ENCODE measurements at regions not wholly inside any gene's neighbourhood (a gene's known extent, or its start where the extent isn't known, plus 50 kb on each side); places are given as distances from the start of the nearest gene placed in this dataset.

DNA sequence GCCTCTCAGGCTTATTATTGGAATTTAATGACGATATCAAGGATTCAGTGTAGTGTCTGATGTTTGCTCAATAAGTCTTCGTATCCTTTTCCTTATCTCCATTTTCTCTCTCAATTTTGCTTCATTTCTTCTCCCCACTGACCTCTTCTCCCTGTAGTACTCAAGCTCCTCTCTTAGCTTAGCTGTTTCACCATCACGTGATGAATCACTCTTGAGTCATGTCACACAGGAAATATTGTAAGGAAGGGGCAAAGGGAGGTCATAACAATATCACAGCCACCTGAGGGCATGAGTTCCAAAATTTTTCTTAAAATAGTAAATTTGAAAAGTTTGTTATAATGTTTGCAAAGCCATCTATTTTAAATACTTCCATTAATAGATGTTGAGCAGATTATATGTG is 392.2 kb upstream of the MARCKS start:
- DNase-seq (ENCODE audit: low spot score): no peak

DNA sequence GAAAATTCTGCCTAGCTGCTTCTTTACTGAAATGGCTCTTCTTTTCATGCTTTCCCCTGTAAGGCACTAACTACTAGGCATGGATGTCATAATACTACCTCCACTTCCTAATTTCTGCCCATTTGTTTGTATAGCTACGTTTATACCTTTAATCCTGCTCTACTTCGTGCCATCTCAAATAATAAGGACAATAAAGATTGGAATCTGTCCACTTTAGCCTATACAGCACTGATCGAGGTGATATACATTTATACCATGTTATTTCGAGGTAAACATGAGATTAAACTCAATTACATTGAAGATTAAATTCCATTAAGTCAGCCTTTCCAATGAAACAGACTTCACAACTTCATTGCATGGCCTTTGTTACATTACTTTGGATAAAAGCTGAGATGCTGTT is 390.6 kb upstream of the MARCKS start:
- DNase-seq (ENCODE audit: low spot score): no peak

DNA sequence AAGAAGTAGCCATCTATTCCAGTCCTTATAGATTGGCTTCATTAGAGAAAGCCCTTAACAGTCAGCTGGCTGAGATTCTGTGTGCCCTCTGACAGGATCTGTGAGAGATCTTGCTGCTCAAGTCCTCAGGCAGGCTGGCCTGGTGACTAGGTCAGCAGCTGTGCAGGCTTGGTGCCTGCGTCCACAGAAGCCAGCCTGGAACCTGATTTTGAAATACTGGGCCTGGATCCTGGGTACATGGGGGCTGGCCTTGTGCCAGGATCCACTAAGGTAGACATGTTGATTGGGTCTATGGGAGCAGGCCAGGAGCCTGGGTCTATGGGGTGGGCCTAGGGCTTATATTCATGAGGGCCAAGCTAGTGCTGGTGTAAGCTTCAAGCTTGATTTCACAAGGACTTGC is 381.8 kb upstream of the MARCKS start:
- DNase-seq (ENCODE audit: low spot score): no peak

DNA sequence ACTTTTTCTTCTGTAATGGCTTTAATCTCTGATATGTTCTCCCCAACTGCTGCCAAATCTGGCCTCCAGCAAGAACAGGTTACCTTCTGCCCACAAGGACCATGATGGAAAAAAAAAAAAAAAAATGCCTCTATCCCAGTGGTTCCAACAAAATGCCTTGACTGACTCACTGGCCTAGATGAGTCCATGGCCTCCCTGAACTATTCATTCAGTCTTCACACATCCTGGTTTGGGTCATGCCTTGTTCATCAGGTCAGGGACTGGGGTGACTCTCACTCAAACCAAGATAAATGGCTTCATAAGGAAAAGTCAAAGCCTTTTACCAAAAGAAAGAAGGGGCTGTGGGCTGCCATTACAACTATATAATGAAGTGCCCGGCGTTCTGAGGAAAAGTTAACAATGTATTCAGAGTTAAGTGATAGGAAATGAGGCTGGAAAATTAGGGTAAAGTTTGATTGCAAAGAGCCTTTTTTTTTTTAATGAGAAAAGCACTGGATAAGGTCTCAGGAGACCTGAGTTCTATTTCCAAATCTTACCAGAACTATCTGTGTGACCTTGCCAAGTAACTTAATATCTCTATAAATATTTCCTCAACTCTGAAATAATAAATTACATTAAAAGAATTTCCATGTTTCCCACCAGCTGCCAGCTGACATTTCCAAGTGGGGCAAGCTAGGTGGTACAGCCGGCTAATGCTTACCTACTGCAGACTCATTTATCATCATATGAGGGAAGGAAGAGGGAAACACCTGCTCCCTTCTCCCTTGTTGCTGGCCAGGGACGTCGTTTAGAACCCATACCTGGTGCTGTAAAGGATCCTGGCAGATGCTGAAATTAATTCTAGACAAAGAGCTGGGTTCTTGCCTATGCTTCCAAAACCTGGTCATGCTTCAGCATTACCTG is 380.0 kb upstream of the MARCKS start:
- no peak for DNase-seq (ENCODE audit: low spot score)

DNA sequence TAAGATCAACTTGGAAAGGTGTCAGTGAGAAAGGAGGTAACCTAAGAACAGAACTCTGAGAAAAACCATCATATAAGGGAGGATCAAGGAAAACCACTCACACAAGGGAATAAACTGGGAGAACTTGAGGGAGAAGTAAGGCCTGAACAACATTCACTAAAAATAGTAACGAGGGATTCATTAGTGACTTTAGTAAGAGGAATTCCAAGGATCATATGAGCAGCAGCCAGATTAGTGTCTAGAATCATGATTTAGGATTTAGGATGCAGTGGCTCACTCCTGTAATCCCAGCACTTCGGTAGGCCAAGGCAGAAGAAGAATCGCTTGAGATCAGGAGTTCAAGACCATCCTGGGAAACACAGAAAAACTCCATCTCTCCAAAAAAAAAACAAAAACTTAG is 376.5 kb upstream of the MARCKS start:
- DNase-seq (ENCODE audit: low spot score): no peak

DNA sequence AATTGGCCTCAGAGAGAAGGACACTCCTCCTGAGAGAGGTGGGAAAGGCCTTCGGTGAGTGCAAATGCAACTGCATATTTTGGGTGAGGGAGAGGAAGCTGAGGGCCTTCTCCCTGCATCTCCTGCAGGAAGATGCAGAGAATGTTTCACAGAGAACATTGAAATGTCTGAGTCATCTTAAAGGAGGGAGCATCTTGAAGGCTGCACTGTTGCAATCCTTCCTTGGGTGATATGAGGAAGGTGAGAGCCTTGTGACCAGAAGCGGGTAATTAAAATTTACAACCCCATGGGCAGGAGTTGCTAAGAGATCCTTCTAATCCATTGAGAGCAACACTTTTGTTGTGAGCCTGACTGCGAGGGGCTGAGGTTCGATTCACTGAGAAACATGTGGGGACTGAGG is 375.7 kb upstream of the MARCKS start:
- DNase-seq (ENCODE audit: low spot score): no peak

DNA sequence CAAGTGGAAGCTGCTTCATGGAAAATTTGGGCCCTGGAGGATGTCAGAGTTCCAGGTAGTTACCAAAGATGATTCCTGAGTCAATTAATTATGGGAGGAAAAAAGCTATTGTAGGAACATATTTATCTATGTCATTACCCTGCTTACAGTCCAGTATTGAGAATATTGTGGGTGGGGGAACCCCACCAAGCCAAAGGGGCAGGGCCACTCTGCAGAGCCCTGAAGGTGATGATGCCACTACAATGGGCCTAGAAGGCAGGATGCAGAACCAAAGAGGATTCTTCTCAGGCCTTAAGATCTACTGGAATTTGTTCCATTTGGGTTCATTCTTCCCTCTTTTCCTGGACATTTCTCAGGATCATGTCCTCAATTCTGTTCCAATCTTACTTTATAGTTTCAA is 375.2 kb upstream of the MARCKS start:
- no peak for DNase-seq (ENCODE audit: low spot score)

DNA sequence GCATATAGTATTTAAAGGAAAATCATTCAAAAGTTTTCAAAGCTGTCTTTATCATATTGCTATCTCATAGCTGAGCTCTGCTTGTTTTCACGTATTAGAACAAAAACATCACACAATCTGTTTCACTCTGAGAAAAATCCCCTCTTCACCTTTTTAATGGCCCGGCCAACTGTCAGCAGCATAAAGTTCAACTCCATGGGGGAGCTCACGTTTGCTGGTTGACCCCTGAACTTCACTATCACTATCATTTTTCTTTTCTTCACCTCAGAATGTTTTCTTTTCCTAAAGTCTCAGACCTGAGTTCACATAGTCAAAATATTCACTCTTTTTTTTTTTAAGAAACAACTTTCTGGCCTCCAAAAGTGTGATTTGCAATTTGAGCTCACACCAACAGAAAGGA is 374.4 kb upstream of the MARCKS start:
- DNase-seq (ENCODE audit: low spot score): no peak

DNA sequence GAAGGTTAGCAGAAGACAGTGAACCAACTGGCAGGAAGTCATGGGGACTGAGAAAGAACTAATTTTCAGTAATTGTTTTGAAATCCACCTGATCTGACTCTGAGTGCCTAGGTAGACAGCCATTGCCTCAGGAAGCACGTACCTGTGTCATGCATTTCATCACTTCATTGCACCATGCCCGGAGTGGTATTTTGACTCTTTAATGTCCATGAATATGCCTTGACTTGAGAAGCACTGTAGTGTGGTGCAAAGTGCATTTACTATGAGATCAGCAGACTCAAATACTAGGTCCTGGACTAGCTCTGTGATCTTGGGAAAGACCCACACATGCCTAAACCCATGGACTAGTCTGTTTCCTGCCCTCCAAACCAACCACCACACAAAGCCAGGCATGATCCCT is 370.9 kb upstream of the MARCKS start:
- DNase-seq (ENCODE audit: low spot score): no peak

DNA sequence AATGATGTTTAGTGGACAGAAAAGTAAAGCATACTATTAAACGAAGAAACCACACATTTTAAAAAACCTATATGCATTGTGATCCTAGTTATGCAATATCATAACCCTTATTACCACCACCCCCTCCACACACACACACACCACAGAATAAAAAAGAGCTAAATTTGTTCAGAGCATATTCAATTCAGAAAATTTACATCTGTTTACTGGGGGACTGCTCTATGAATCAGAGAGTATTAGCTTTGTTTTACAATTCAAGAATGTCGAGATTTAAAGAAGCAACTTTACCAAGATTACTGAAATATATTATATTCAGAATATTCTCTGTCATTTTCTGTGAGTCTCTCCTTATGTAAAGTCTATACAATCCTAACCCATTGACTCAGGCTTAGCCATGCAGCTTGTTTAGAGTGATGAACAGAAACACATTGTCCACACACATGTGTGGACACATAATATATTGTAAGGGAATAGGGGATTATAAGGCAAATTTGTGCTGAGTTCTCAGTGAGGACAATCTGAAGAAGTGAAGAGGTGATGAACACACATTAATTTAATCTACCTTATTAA is 369.6 kb upstream of the MARCKS start:
- no peak for DNase-seq (ENCODE audit: low spot score)

DNA sequence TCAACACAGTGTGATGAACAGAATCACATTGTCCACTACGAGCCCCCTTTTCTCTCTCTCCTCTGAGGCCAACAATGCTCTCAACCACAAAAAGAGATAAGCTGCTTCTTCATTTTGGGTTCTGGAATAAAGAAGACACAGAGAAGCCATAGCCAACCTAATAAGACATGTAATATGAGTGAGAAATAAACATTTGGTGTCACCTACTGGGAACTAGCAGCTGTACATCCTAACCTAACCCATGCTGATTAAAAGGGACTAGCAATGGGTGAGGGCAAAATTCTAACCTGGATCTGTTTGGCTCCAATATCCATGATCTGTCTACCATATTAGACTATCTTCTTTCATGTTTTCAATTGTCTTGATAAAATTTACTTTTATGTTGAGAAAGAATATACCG is 369.1 kb upstream of the MARCKS start:
- DNase-seq (ENCODE audit: low spot score): no peak

DNA sequence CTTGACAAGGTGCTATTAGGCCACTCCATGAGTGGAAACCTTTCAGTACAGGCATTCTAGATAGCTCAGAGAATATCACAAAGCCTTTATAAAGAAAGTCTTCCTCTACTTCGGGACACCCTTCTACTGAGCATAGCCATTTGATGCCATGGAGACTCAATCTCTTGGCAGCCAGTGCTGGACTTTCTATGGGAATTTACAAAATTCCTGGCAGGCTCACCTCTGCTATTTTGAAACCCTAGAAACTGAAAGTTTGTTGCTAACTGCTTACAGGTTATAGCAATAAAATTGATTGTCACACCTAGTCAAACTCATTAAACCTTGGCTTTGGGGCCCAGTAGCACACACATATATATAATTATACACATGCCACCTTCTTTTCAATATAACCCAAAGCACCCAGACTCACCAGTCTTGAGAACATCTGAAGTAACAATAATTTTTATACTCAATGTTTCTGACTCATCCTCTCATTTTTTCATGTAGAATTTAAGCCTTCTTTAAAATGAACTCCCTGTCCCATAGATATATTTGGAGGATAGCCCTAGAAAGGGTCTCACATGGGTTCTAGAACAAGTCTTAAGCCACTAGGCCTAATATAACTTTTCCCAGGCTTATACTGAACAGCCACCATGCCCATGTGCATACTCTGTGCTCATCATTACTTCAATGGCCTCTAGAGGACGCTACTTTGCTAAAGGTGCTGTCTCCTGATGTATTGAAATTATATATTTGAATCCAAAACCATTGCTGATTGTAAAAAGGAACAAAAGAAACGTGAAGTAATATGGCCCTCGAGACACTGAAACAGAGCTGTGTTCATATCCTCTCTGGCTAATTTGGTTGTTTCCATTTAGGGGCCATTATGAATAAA is 368.1 kb upstream of the MARCKS start:
- no peak for DNase-seq (ENCODE audit: low spot score)

DNA sequence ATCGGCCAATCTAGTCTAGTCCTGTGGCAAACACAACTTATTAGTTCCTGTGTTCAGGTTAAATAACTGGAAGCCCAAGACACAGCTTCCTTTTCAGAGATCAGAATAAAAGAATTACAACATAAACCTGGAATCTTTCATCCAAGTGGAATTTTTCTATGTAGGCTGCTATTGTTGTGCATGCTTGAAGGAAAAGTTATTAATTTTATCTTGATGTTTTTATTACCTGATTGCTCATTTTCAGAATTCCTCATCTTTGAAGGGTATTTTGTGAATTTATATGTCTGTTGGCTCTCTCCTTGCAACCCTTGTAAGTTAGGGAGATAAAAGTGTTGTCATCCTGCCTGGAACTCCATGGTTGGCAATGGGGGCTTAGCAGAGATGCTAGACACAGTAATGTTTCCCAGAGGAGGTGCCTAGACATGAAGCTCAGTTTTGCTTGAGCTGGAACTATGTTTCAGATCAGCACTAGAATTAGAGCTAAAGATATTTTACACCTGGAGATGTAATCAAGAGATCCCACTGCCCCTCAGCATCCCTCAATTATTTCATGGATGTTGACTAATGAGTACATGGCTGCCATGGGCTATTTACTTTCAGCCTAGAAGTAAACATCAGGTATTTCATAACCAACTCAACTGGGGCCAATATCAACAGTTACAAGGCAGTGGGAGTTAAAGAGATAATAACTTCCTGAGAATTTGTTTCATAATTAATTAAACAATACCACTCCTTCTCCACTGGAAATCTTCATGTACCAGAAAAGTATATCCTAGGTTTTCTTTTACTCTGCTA is 367.0 kb upstream of the MARCKS start:
- DNase-seq (ENCODE audit: low spot score): no peak

DNA sequence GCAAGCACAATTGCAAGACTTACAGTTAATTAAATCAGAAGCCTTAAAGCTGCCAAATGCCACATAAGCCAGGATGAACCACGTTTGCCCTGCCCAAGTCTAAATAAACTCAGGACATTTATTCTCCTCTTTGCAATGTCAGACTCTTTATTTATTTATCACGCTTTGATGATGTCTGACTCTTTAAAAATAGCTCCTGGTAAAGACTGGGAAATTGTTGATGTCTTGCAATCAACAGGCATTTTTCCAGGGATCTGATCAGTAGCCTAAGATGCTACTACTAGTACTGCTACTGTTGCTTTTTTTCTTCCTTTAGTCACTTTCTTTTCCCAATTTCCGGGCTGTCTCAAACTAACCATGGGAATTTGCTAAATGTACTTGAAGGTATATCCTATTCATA is 365.8 kb upstream of the MARCKS start:
- no peak for DNase-seq (ENCODE audit: low spot score)

DNA sequence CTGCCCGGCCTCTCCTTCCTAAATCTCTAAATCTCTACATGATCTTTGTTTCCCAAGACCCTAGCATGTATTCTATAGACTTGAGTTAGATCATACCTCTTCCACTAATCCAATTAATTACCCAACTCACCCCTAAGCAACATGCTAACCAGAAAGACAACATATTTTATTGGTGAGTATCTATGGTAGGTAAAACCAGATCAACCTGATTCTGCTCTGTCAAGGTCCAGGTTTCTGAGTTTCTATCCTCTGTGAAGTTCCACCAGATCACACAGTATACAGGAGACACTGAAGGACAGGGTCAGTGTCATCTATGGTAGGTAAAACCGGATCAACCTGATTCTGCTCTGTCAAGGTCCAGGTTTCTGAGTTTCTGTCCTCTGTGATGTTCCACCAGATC is 363.2 kb upstream of the MARCKS start:
- no peak for DNase-seq (ENCODE audit: low spot score)

DNA sequence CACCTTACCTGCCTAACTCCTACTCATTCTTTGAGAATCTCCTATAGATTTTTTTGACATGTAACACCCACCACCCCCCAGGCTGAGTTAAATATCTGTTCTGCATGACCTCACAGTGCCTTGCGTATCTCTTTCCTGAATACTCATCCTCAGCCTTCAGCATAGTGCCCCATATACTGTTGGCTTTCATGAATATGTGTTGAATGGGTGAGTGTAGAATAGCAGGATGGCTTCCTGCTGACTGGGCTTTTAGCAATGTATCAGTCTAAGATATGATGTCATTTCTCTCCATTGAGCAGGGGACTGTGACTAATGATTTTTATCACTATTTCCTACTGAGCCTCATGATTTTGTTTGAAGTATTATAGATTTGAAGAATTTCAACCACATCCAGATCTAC is 361.6 kb upstream of the MARCKS start:
- DNase-seq (ENCODE audit: low spot score): no peak

DNA sequence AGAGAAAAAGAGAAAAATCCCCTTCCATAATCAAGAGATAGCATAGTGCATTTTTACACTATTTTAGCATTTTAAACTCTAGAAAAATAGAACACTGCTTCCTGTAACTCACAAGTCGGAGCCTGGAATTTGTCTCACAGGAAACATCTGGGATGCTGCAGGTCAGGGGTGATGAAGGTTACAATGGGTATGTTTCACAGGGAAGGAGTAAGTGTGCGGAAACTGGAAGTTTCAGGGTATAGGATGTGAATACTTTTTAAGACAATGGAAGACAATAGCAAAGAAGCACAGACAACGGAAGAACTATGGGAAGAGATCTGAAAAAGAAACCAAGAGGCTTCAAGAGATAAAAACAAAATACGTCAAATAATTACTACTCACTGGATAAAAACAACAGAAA is 361.0 kb upstream of the MARCKS start:
- DNase-seq (ENCODE audit: low spot score): no peak

DNA sequence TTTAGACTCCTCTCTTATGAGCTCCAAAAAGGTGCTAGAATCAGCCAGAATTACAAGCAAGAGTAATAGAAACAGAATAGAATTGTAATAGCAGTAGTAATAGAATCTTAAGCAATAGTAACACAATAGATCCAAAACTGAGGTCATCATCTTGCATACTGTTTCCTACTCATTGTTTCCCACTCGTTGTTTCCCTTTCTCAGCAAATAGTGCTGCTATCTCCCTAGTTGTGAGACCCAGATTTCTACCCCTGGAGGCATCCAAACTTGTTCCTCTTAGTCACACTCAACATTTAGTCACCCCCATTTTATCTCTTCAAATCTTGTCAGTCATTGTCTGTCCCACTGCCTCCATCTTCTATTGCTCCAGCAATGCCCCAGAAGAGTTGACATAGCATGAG is 356.9 kb upstream of the MARCKS start:
- DNase-seq (ENCODE audit: low spot score): no peak

DNA sequence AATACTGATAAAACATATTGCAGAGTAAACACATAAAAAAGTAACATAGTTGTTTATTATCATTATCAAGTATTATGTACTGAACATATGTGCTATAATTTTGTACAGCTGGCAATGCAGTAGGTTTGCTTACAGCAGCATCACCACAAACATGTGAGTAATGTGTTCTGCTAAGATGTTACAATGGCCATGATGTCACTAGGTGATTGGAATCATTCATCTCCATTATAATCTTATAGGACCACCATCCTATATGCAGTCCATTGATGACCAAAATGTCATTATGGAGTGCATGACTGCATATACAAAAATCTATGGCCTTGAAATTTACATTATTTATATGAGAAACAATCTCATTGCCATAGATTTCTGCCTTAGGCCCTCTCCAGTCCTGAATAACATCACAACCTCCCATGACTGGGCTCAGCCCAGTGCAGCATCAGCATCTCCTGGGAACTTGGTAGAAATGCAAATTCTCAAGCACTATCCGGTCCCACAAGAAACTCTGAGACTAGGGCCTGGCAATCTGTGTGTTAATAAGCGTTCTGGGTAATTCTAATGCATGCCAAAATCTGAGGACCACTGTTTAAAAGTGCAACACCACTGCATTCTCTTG is 352.0 kb upstream of the MARCKS start:
- no peak for DNase-seq (ENCODE audit: low spot score)

DNA sequence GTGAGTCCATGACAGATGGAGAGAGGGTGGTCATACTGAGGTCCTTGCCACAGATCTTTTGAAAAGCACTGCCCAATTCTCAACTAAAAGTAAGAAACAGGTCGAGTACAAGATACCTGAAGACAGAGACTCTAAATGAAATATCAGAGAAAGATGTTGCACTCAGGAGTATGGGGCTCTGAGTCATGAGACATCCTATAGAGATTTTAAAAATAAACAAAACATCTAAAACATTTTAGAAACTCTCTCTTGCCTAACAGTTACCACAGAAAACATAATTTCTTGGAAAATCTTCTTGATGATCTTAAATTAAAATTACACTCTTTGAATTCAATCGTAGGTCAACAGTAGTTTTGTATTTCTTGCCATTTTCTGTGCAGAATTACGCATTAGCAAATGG is 348.9 kb upstream of the MARCKS start:
- no peak for DNase-seq (ENCODE audit: low spot score)

DNA sequence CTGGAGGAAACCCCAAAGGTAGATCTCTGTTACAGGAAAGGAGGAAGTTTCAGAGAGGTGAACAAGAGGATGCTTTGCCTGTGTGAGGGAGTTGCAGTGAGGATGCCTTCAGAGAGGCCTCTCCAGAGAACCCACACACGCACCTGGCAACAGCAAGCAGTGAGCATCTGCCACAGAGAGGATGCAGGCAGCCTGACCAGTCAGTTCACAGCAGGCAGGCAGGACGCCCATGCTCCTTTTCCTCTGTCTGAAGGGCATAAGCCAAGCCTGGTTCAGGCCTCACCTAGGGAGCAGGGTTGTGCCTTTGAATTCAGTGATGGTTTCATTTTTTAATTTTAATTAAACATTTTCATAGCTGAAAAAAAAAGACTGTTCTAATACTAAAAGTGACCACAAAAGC is 346.0 kb upstream of the MARCKS start:
- no peak for DNase-seq (ENCODE audit: low spot score)

DNA sequence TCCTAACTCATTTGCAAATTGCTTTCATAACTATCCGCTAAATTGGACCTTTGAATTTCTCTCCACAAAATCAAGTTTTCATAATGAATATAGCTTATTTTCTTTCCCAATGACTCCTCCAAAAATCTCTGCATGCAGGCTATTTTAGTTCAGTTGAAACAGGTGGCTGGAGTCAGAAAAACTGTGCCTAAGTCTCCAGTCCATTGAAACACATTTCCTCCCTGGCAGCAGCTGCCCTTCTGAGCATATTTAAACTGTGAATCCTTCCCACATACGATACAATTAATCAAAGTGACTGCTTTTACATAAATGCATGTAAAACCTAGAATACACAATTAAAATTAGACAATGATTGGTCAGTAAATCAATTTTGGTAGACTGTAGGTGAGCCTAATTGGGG is 344.6 kb upstream of the MARCKS start:
- DNase-seq (ENCODE audit: low spot score): no peak
